Stimulated activated CD8-positive, alpha-beta memory T cell treated with anti-CD3 and anti-CD28 coated beads, Interleukin-15, amount 100 ng/mL, for 4 hours (primary cell): ENCODE measurements at regions not wholly inside any gene's neighbourhood (a gene's known extent, or its start where the extent isn't known, plus 50 kb on each side); places are given as distances from the start of the nearest gene placed in this dataset.
"Not testable (repeated sequence)": the region's sequence is repeated elsewhere in the genome, so short reads cannot be mapped to it uniquely, and the experiment has no call there.

Experiments
- DNase-seq, 2 donors: peaks; one replicate each; pipeline ENCODE4 v3.0.0-alpha.2; 2020; ENCODE audit warnings: low read depth in 2 of 2

GRCh38 chrX:39039890-39040289, 238.6 kb downstream of the MID1IP1 start:
- DNase-seq = no peak

GRCh38 chrX:39043838-39044550, 242.7 kb downstream of the MID1IP1 start:
- no peak for DNase-seq

- DNase-seq = no peak
Measured at GRCh38 chrX:39047174-39047573, 245.9 kb downstream of the MID1IP1 start.

GRCh38 chrX:39049975-39050374, 248.7 kb downstream of the MID1IP1 start:
- DNase-seq = no peak

- no peak for DNase-seq
Measured at GRCh38 chrX:39050427-39050826, 249.2 kb downstream of the MID1IP1 start.

- no peak for DNase-seq
Measured at GRCh38 chrX:39052751-39053150, 251.5 kb downstream of the MID1IP1 start.

GRCh38 chrX:39058724-39059123, 257.5 kb downstream of the MID1IP1 start:
- no peak for DNase-seq

- no peak for DNase-seq
Measured at GRCh38 chrX:39059866-39060265, 258.6 kb downstream of the MID1IP1 start.

GRCh38 chrX:39063037-39063436, 261.8 kb downstream of the MID1IP1 start:
- no peak for DNase-seq

GRCh38 chrX:39063702-39064101, 262.4 kb downstream of the MID1IP1 start:
- no peak for DNase-seq

- DNase-seq = no peak
Measured at GRCh38 chrX:39065051-39065871, 264.0 kb downstream of the MID1IP1 start.

- no peak for DNase-seq
Measured at GRCh38 chrX:39067866-39068265, 266.6 kb downstream of the MID1IP1 start.

- DNase-seq = not testable (repeated sequence)
Measured at GRCh38 chrX:39068634-39069033, 267.4 kb downstream of the MID1IP1 start.

- DNase-seq = no peak
Measured at GRCh38 chrX:39070009-39070408, 268.8 kb downstream of the MID1IP1 start.

- no peak for DNase-seq
Measured at GRCh38 chrX:39073131-39073530, 271.9 kb downstream of the MID1IP1 start.

- DNase-seq = no peak
Measured at GRCh38 chrX:39096599-39096998, 295.3 kb downstream of the MID1IP1 start.

GRCh38 chrX:39104745-39105144, 303.5 kb downstream of the MID1IP1 start:
- no peak for DNase-seq

GRCh38 chrX:39112143-39112542, 310.9 kb downstream of the MID1IP1 start:
- no peak for DNase-seq

GRCh38 chrX:39115166-39115565, 313.9 kb downstream of the MID1IP1 start:
- no peak for DNase-seq

- DNase-seq = no peak
Measured at GRCh38 chrX:39117101-39117500, 315.8 kb downstream of the MID1IP1 start.

GRCh38 chrX:39121903-39122302, 320.6 kb downstream of the MID1IP1 start:
- no peak for DNase-seq

GRCh38 chrX:39125834-39126233, 324.6 kb downstream of the MID1IP1 start:
- no peak for DNase-seq

- no peak for DNase-seq
Measured at GRCh38 chrX:39133971-39134370, 332.7 kb downstream of the MID1IP1 start.
